HL-60 (cell line): ENCODE measurements at regions not wholly inside any gene's neighbourhood (a gene's known extent, or its start where the extent isn't known, plus 50 kb on each side); places are given as distances from the start of the nearest gene placed in this dataset.

Source experiments
- DNase-seq, 2 experiments: peaks; one replicate each; pipeline ENCODE4 v3.0.0-alpha.2; 2010 to 2020; ENCODE audit warnings: low read depth in 1 of 2, low spot score in 1 of 2
- H3K27ac ChIP-seq: fragments of 250-450 bp; sonication (Bioruptor Pico); replicated peaks from 2 replicates; pipeline ENCODE4 v1.5.1; 2020; ENCODE audit warnings: mild to moderate bottlenecking, moderate library complexity
- H3K27me3 ChIP-seq: fragments of 250-450 bp; sonication (Bioruptor Pico); 2 replicates; pipeline ENCODE4 v1.5.1; 2021; ENCODE audit warnings: mild to moderate bottlenecking, moderate library complexity; ENCODE audit not compliant: insufficient read depth, poor library complexity, severe bottlenecking
- H3K4me3 ChIP-seq: replicated peaks from 2 replicates; pipeline ENCODE4 v1.5.1; 2011; ENCODE audit warnings: mild to moderate bottlenecking, control low read depth, low read length; ENCODE audit not compliant: insufficient read depth
- GABPA ChIP-seq: IDR thresholded peaks from 2 replicates; pipeline ENCODE4 v1.6.1; 2012; ENCODE audit warnings: low read depth
- POLR2AphosphoS5 ChIP-seq: IDR thresholded peaks from 2 replicates; pipeline ENCODE4 v1.6.1; 2012; ENCODE audit warnings: low read depth
- SPI1 ChIP-seq: IDR thresholded peaks from 2 replicates; pipeline ENCODE4 v1.6.1; 2012; ENCODE audit warnings: low read depth, mild to moderate bottlenecking, borderline replicate concordance
- TF ChIP-seq, protein P1 (sequence below): IDR thresholded peaks from 2 replicates; pipeline ENCODE4 v1.6.1; 2012; ENCODE audit warnings: low read depth; ENCODE audit not compliant: insufficient replicate concordance
- TF ChIP-seq, protein P2 (sequence below): IDR thresholded peaks from one replicate; pipeline ENCODE4 v1.5.1; 2011; ENCODE audit warnings: low read length, control low read depth, inconsistent platforms; ENCODE audit not compliant: insufficient read depth

DNA sequence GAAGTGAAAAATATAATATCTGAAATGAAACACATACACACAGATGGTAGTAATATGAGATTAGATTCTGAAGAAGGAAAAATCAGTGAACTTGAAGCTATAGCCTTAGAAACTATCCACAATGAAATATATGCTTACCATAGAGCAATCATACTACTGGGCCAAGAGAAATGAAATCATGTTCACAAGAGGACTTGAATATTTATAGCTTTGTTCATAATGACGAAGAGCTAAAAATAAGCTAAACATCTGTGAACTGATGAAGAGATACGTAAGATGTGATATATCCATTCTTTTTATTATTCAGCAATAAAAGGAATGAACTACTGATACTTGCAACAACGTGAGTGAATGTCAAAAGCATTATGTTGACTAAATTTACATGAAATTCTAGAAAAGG is 92.6 kb upstream of the ALDH1B1 start:
- Histone ChIP-seq H3K27ac (no peak overlapping the region), H3K4me3 (no peak overlapping the region), H3K27me3 (no peaks in the 10 kb centered on the region)
- TF ChIP-seq, protein P1, sequence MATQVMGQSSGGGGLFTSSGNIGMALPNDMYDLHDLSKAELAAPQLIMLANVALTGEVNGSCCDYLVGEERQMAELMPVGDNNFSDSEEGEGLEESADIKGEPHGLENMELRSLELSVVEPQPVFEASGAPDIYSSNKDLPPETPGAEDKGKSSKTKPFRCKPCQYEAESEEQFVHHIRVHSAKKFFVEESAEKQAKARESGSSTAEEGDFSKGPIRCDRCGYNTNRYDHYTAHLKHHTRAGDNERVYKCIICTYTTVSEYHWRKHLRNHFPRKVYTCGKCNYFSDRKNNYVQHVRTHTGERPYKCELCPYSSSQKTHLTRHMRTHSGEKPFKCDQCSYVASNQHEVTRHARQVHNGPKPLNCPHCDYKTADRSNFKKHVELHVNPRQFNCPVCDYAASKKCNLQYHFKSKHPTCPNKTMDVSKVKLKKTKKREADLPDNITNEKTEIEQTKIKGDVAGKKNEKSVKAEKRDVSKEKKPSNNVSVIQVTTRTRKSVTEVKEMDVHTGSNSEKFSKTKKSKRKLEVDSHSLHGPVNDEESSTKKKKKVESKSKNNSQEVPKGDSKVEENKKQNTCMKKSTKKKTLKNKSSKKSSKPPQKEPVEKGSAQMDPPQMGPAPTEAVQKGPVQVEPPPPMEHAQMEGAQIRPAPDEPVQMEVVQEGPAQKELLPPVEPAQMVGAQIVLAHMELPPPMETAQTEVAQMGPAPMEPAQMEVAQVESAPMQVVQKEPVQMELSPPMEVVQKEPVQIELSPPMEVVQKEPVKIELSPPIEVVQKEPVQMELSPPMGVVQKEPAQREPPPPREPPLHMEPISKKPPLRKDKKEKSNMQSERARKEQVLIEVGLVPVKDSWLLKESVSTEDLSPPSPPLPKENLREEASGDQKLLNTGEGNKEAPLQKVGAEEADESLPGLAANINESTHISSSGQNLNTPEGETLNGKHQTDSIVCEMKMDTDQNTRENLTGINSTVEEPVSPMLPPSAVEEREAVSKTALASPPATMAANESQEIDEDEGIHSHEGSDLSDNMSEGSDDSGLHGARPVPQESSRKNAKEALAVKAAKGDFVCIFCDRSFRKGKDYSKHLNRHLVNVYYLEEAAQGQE, result no peak
- no peak for TF ChIP-seq SPI1
- TF ChIP-seq GABPA, result no peak
- TF ChIP-seq, protein P2, sequence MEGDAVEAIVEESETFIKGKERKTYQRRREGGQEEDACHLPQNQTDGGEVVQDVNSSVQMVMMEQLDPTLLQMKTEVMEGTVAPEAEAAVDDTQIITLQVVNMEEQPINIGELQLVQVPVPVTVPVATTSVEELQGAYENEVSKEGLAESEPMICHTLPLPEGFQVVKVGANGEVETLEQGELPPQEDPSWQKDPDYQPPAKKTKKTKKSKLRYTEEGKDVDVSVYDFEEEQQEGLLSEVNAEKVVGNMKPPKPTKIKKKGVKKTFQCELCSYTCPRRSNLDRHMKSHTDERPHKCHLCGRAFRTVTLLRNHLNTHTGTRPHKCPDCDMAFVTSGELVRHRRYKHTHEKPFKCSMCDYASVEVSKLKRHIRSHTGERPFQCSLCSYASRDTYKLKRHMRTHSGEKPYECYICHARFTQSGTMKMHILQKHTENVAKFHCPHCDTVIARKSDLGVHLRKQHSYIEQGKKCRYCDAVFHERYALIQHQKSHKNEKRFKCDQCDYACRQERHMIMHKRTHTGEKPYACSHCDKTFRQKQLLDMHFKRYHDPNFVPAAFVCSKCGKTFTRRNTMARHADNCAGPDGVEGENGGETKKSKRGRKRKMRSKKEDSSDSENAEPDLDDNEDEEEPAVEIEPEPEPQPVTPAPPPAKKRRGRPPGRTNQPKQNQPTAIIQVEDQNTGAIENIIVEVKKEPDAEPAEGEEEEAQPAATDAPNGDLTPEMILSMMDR, result no peak
- TF ChIP-seq POLR2AphosphoS5, result no peak
- no peak for DNase-seq

DNA sequence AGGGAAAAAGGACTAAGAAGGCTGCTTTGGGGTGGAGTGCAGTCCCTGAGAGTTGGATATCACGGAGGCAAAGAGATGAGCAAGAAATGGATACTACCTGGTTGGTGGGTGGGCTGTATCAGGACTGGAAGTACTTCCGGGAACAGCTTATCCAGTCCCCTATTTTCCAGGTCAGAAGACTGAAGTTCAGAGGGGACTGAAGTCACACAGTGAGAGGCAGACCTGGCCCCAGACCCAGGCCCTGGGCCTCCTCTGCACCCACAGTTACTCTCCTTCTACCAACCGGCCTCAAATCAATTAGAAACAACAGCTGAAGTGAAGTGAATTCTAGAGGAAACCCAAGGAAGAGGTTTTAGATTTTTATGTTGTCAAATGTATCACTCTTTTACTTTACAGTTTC is 93.6 kb upstream of the ALDH1B1 start:
- no peaks in the 10 kb centered on the region for H3K27me3 ChIP-seq
- no peak overlapping the region for H3K27ac ChIP-seq
- no peak for DNase-seq
- H3K4me3 ChIP-seq, result no peak overlapping the region
- TF ChIP-seq, protein P1, result no peak
- TF ChIP-seq SPI1 (no peak), POLR2AphosphoS5 (no peak), GABPA (no peak)
- TF ChIP-seq, protein P2, result no peak

DNA sequence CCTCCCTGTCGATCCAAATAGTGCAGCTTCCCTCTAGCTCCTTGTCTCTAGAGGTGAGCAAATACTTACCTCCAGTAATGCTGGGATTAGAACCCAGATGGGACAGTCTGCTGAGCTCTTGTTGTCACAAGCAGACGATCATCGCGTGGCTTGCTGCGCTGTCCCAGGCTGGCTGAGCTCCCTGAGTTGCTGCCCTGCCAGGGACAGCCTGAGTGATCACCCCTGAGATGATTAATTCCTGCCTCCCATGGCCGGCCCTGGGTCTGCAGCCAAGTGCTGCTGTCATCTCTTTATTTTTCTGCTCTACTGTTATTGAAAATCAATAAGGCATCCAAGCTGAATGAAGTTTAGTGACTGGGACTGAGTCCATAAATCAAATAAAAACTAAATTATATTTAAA is 94.0 kb upstream of the ALDH1B1 start:
- Histone ChIP-seq H3K27ac (no peak overlapping the region), H3K27me3 (no peaks in the 10 kb centered on the region), H3K4me3 (no peak overlapping the region)
- no peak for DNase-seq
- TF ChIP-seq, protein P2, result no peak
- TF ChIP-seq, protein P1, result no peak
- TF ChIP-seq POLR2AphosphoS5 (no peak), SPI1 (no peak), GABPA (no peak)
